ENCODE measurements at regions not wholly inside any gene's neighbourhood (a gene's known extent, or its start where the extent isn't known, plus 50 kb on each side); places are given as distances from the start of the nearest gene placed in this dataset.

DNA sequence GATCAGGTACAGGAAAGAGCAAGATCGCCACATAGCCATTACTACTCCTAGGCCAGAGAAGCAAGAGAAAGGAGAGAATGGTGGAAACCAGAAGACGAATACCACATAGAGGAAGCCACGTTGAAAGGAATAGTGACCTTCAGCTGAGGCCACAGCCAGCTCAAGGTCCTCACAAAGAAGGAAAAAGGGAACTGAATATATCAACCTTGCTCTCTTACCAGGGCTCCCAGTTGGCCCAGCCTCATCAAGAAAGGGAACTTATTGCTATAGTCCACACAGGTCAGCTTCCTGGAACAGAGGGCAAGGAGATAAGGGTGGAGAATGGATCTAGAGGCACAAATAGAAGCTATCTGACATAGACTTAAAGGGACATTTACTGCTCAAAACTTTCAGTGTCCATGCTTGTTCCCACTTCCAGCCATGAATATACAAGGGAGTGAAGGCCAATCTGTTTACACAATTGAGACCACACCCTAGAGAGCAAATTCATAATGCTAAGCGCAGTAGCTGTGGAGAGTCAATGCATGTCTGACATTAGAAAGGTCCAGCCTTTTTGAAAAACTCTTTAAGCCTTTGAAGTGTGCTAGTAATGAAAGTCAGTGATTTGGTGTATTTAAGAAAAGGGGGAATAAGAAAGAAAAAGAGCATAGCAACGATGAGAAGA is 120.7 kb upstream of the ZC3H11B start:
- no peak overlapping the region for H3K9ac ChIP-seq (ENCODE audit: low read depth in 2 of 2, low read length in 2 of 2)
- TF ChIP-seq, protein P1, sequence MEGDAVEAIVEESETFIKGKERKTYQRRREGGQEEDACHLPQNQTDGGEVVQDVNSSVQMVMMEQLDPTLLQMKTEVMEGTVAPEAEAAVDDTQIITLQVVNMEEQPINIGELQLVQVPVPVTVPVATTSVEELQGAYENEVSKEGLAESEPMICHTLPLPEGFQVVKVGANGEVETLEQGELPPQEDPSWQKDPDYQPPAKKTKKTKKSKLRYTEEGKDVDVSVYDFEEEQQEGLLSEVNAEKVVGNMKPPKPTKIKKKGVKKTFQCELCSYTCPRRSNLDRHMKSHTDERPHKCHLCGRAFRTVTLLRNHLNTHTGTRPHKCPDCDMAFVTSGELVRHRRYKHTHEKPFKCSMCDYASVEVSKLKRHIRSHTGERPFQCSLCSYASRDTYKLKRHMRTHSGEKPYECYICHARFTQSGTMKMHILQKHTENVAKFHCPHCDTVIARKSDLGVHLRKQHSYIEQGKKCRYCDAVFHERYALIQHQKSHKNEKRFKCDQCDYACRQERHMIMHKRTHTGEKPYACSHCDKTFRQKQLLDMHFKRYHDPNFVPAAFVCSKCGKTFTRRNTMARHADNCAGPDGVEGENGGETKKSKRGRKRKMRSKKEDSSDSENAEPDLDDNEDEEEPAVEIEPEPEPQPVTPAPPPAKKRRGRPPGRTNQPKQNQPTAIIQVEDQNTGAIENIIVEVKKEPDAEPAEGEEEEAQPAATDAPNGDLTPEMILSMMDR (IDR thresholded peaks at IDR 0.05): no peak
- no peaks in the 10 kb centered on the region for H3K36me3 ChIP-seq
- H3K27me3 ChIP-seq: no peaks in the 10 kb centered on the region
- intact Hi-C loops (cut with DNase I): no loop called here
- H3K4me3 ChIP-seq: no peak overlapping the region
- H3K27ac ChIP-seq: no peak overlapping the region
- H3K9me3 ChIP-seq: no peaks in the 10 kb centered on the region
- DNase-seq: no peak
- H3K4me1 ChIP-seq: no peaks in the 10 kb centered on the region

DNA sequence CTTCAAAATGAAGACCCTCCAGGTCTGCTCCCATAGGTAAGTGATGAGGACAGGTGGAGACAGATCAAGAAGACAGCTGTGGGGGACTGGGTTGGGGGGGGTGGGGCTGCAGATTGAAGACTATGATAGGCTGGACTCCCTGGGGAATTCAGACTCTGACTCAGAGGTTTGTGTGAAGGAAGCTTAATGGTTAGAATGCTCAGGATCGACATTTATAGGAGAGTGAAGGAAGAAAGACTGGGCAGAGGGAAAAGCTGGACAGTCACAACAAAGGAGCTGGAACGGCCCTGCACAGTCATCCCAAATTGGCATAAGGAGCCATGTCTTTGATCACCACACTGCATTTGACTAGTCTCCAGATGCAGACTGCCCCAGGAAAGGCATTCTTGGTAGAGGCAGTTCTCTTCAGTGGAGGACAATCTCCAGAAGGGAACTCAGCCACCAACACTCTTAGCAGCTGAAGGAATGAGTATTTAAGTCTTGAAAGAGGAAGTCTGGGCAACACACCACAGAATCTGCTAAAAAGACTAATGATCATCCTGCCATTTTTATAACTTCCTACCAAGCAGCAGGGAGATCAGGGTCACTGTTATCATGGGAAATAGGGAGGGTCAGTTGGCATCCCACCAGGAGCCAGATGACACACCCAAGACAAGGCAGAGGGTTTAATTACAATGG is 120.0 kb upstream of the ZC3H11B start:
- no peaks in the 10 kb centered on the region for H3K27me3 ChIP-seq
- no peak for DNase-seq
- no peak overlapping the region for H3K4me3 ChIP-seq
- no peaks in the 10 kb centered on the region for H3K9me3 ChIP-seq
- intact Hi-C loops (cut with DNase I): no loop called here
- H3K9ac ChIP-seq (ENCODE audit: low read depth in 2 of 2, low read length in 2 of 2): no peak overlapping the region
- H3K4me1 ChIP-seq: no peaks in the 10 kb centered on the region
- no peaks in the 10 kb centered on the region for H3K36me3 ChIP-seq
- TF ChIP-seq, protein P1 (IDR thresholded peaks at IDR 0.05): no peak
- H3K27ac ChIP-seq: no peak overlapping the region

DNA sequence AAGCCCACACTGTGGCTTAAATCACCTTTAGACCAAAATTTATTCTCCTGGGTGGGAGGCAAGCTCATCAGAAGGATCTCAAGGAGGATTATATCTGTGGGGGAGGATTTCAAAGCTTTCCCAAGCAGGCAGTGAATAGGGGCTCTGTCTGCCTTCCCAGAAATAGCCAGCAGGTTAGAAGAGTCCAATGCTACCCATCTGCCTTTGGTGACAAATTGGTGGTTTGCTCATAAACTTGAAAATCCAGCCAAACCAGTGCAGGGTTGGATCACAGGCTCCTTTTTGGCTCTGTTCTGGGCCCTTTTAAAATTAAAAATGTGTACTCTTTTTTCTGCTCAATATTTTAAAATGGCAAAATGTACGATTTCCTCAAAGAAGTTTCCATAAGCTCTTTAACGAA is 118.9 kb upstream of the ZC3H11B start:
- no peaks in the 10 kb centered on the region for H3K4me1 ChIP-seq
- H3K27me3 ChIP-seq: no peaks in the 10 kb centered on the region
- intact Hi-C loops (cut with DNase I): no loop called here
- TF ChIP-seq, protein P1 (IDR thresholded peaks at IDR 0.05): no peak
- no peak for DNase-seq
- no peak overlapping the region for H3K27ac ChIP-seq
- H3K9me3 ChIP-seq: no peaks in the 10 kb centered on the region
- no peak overlapping the region for H3K9ac ChIP-seq (ENCODE audit: low read depth in 2 of 2, low read length in 2 of 2)
- H3K4me3 ChIP-seq: no peak overlapping the region
- H3K36me3 ChIP-seq: no peaks in the 10 kb centered on the region

DNA sequence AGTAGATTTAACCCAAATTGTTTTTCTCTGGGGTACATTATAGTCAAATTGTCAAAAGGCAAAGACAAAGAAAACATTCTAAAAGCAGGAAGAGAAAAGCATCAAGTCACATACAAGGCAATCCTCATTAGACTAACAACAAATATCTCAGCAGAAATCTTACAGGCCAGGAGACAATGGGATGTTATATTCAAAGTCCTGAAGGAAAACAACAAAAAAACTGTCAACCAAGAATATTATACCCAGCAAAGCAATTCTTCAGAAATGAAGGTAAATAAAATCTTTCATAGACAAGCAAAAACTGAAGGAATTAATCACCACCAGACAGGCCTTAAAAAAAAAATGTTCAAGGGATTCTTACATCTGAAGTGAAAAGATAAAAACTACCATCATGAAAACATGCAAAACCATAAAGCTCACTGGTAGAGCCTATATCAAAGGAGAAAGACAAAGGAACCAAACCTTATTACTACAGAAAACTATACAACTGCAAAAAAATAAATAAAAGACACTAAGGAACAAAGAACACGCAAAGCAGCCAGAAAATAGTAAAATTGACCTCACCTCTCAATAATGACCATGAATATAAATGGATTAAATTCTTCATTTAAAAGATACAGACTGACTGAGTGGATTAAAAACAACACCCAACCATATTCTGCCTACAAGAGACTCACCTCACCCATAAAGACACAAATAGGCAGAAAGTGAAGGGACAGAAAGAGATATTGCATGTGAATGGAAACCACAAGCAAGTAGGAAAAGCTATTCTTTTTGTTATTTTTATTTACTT is 113.8 kb upstream of the ZC3H11B start:
- H3K27ac ChIP-seq: no peak overlapping the region
- intact Hi-C loops (cut with DNase I): no loop called here
- TF ChIP-seq, protein P1 (IDR thresholded peaks at IDR 0.05): no peak
- DNase-seq: no peak
- H3K9me3 ChIP-seq: no peaks in the 10 kb centered on the region
- no peaks in the 10 kb centered on the region for H3K27me3 ChIP-seq
- no peak overlapping the region for H3K4me3 ChIP-seq
- H3K4me1 ChIP-seq: no peaks in the 10 kb centered on the region
- no peaks in the 10 kb centered on the region for H3K36me3 ChIP-seq
- H3K9ac ChIP-seq (ENCODE audit: low read depth in 2 of 2, low read length in 2 of 2): no peak overlapping the region

DNA sequence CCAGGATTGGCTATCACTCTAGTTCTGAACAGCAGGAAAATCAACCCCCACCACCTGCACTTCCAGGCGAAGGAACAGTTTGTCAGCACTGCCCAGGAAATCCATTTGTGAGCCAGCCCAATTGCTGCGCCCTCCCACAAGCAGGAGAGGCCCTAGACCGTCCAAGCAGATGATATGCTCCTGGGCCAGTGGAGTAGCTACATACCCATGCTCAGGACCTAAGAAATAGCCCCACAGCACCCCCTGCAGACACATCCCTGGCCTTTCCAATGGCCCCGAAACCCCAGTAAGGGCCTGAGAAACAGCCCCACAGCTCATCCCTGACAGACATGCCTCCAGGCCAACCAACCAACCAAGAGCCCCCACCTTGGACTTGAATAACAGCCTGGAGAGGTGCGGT is 111.5 kb upstream of the ZC3H11B start:
- H3K4me1 ChIP-seq: no peaks in the 10 kb centered on the region
- no peaks in the 10 kb centered on the region for H3K36me3 ChIP-seq
- H3K9ac ChIP-seq (ENCODE audit: low read depth in 2 of 2, low read length in 2 of 2): no peak overlapping the region
- intact Hi-C loops (cut with DNase I): no loop called here
- no peak overlapping the region for H3K4me3 ChIP-seq
- TF ChIP-seq, protein P1 (IDR thresholded peaks at IDR 0.05): no peak
- H3K27me3 ChIP-seq: no peaks in the 10 kb centered on the region
- DNase-seq: no peak
- H3K9me3 ChIP-seq: no peaks in the 10 kb centered on the region
- no peak overlapping the region for H3K27ac ChIP-seq

Data from colonic mucosa (tissue), 4 donors.